ENCODE measurements at regions not wholly inside any gene's neighbourhood (a gene's known extent, or its start where the extent isn't known, plus 50 kb on each side); places are given as distances from the start of the nearest gene placed in this dataset.

DNA sequence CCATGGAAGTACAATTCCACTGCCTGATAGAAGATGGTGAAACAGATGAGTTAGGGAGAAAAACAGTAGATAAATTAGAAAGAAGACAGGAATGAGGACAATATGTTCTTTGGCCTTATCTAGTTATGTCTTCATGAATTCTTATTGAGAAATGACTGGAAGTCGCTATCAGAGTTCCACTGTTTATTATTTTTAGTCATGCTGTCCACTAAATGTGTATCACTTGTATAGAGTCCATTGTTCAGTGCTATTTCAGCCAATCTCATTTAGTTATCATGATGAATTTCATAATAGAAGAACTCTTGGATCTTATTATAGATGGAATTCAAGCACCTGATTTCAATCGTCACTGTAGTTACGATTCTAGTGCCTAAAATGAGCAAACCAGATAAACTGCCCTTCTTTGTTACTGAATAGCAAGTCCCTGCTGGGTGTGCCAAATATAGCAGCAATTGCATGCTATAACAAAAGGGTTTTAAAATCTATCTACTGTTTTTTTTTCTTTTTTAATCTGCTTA lies 177.7 kb upstream of the COL1A2 start:
- H3K27ac Mint-ChIP-seq: no peak overlapping the region
- H3F3A ChIP-seq (replicated peaks; ENCODE audit: low read depth): no peaks in the 10 kb centered on the region
- TF ChIP-seq CREB1 (CRISPR knock-in tag; IDR thresholded peaks at IDR 0.05; ENCODE audit: low read depth) (no peak), EZH2 (IDR thresholded peaks at IDR 0.05; ENCODE audit: low read depth, unreplicated experiment) (no peak), ZNF331 (CRISPR knock-in tag; IDR thresholded peaks at IDR 0.05; ENCODE audit: low read depth) (no peak), NANOG (IDR thresholded peaks at IDR 0.05; ENCODE audit: borderline replicate concordance) (no peak), POLR2AphosphoS5 (IDR thresholded peaks at IDR 0.05; ENCODE audit: low read depth) (no peak), JUNB (IDR thresholded peaks at IDR 0.05; ENCODE audit: unreplicated experiment) (no peak), EZH2phosphoT487 (IDR thresholded peaks at IDR 0.05; ENCODE audit: unreplicated experiment) (no peak), STAT1 (IDR thresholded peaks at IDR 0.05; ENCODE audit: unreplicated experiment) (no peak), ZNF114 (CRISPR knock-in tag; IDR thresholded peaks at IDR 0.05) (no peak)
- TF ChIP-seq, protein P1, sequence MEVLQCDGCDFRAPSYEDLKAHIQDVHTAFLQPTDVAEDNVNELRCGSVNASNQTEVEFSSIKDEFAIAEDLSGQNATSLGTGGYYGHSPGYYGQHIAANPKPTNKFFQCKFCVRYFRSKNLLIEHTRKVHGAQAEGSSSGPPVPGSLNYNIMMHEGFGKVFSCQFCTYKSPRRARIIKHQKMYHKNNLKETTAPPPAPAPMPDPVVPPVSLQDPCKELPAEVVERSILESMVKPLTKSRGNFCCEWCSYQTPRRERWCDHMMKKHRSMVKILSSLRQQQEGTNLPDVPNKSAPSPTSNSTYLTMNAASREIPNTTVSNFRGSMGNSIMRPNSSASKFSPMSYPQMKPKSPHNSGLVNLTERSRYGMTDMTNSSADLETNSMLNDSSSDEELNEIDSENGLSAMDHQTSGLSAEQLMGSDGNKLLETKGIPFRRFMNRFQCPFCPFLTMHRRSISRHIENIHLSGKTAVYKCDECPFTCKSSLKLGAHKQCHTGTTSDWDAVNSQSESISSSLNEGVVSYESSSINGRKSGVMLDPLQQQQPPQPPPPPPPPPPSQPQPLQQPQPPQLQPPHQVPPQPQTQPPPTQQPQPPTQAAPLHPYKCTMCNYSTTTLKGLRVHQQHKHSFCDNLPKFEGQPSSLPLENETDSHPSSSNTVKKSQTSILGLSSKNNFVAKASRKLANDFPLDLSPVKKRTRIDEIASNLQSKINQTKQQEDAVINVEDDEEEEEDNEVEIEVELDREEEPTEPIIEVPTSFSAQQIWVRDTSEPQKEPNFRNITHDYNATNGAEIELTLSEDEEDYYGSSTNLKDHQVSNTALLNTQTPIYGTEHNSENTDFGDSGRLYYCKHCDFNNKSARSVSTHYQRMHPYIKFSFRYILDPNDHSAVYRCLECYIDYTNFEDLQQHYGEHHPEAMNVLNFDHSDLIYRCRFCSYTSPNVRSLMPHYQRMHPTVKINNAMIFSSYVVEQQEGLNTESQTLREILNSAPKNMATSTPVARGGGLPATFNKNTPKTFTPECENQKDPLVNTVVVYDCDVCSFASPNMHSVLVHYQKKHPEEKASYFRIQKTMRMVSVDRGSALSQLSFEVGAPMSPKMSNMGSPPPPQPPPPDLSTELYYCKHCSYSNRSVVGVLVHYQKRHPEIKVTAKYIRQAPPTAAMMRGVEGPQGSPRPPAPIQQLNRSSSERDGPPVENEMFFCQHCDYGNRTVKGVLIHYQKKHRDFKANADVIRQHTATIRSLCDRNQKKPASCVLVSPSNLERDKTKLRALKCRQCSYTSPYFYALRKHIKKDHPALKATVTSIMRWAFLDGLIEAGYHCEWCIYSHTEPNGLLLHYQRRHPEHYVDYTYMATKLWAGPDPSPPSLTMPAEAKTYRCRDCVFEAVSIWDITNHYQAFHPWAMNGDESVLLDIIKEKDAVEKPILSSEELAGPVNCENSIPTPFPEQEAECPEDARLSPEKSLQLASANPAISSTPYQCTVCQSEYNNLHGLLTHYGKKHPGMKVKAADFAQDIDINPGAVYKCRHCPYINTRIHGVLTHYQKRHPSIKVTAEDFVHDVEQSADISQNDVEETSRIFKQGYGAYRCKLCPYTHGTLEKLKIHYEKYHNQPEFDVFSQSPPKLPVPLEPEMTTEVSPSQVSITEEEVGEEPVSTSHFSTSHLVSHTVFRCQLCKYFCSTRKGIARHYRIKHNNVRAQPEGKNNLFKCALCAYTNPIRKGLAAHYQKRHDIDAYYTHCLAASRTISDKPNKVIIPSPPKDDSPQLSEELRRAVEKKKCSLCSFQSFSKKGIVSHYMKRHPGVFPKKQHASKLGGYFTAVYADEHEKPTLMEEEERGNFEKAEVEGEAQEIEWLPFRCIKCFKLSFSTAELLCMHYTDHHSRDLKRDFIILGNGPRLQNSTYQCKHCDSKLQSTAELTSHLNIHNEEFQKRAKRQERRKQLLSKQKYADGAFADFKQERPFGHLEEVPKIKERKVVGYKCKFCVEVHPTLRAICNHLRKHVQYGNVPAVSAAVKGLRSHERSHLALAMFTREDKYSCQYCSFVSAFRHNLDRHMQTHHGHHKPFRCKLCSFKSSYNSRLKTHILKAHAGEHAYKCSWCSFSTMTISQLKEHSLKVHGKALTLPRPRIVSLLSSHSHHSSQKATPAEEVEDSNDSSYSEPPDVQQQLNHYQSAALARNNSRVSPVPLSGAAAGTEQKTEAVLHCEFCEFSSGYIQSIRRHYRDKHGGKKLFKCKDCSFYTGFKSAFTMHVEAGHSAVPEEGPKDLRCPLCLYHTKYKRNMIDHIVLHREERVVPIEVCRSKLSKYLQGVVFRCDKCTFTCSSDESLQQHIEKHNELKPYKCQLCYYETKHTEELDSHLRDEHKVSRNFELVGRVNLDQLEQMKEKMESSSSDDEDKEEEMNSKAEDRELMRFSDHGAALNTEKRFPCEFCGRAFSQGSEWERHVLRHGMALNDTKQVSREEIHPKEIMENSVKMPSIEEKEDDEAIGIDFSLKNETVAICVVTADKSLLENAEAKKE (CRISPR knock-in tag; IDR thresholded peaks at IDR 0.05): no peak
- TF ChIP-seq, protein P2, sequence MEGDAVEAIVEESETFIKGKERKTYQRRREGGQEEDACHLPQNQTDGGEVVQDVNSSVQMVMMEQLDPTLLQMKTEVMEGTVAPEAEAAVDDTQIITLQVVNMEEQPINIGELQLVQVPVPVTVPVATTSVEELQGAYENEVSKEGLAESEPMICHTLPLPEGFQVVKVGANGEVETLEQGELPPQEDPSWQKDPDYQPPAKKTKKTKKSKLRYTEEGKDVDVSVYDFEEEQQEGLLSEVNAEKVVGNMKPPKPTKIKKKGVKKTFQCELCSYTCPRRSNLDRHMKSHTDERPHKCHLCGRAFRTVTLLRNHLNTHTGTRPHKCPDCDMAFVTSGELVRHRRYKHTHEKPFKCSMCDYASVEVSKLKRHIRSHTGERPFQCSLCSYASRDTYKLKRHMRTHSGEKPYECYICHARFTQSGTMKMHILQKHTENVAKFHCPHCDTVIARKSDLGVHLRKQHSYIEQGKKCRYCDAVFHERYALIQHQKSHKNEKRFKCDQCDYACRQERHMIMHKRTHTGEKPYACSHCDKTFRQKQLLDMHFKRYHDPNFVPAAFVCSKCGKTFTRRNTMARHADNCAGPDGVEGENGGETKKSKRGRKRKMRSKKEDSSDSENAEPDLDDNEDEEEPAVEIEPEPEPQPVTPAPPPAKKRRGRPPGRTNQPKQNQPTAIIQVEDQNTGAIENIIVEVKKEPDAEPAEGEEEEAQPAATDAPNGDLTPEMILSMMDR (conservative IDR thresholded peaks at IDR 0.05; ENCODE audit: low read depth in 2 of 2): no peak
- TF ChIP-seq, protein P3, sequence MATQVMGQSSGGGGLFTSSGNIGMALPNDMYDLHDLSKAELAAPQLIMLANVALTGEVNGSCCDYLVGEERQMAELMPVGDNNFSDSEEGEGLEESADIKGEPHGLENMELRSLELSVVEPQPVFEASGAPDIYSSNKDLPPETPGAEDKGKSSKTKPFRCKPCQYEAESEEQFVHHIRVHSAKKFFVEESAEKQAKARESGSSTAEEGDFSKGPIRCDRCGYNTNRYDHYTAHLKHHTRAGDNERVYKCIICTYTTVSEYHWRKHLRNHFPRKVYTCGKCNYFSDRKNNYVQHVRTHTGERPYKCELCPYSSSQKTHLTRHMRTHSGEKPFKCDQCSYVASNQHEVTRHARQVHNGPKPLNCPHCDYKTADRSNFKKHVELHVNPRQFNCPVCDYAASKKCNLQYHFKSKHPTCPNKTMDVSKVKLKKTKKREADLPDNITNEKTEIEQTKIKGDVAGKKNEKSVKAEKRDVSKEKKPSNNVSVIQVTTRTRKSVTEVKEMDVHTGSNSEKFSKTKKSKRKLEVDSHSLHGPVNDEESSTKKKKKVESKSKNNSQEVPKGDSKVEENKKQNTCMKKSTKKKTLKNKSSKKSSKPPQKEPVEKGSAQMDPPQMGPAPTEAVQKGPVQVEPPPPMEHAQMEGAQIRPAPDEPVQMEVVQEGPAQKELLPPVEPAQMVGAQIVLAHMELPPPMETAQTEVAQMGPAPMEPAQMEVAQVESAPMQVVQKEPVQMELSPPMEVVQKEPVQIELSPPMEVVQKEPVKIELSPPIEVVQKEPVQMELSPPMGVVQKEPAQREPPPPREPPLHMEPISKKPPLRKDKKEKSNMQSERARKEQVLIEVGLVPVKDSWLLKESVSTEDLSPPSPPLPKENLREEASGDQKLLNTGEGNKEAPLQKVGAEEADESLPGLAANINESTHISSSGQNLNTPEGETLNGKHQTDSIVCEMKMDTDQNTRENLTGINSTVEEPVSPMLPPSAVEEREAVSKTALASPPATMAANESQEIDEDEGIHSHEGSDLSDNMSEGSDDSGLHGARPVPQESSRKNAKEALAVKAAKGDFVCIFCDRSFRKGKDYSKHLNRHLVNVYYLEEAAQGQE (IDR thresholded peaks at IDR 0.05; ENCODE audit: unreplicated experiment): no peak
- TF ChIP-seq, protein P4, sequence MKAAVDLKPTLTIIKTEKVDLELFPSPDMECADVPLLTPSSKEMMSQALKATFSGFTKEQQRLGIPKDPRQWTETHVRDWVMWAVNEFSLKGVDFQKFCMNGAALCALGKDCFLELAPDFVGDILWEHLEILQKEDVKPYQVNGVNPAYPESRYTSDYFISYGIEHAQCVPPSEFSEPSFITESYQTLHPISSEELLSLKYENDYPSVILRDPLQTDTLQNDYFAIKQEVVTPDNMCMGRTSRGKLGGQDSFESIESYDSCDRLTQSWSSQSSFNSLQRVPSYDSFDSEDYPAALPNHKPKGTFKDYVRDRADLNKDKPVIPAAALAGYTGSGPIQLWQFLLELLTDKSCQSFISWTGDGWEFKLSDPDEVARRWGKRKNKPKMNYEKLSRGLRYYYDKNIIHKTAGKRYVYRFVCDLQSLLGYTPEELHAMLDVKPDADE (IDR thresholded peaks at IDR 0.05): no peak
- H4K20me1 ChIP-seq (replicated peaks; ENCODE audit: insufficient read depth): no peaks in the 10 kb centered on the region
- no peak overlapping the region for H3K27ac ChIP-seq (ENCODE audit: low read depth)
- no peak overlapping the region for H3K4me2 ChIP-seq
- no peaks in the 10 kb centered on the region for H3K36me3 ChIP-seq (ENCODE audit: insufficient read depth)
- H3K79me2 ChIP-seq (replicated peaks; ENCODE audit: insufficient read depth): no peaks in the 10 kb centered on the region
- no peaks in the 10 kb centered on the region for H3K9me2 ChIP-seq (ENCODE audit: insufficient read depth)
- H3K27me3 ChIP-seq (ENCODE audit: insufficient read depth): no peaks in the 10 kb centered on the region
- H2AFZ ChIP-seq: no peak overlapping the region
- H3K9me3 Mint-ChIP-seq: no peaks in the 10 kb centered on the region; the same call in 2 of the 3 replicates
- H3K27me3 Mint-ChIP-seq (ENCODE audit: insufficient read depth, low read depth, poor library complexity): peaks cover 2% of the 10 kb centered on the region
- H3K4me1 ChIP-seq (ENCODE audit: insufficient read depth): no peaks in the 10 kb centered on the region
- DNase-seq (ENCODE audit: low spot score): no peak
- no peak overlapping the region for H3K4me3 ChIP-seq
- no peak overlapping the region for H3K4me3 Mint-ChIP-seq
- no peaks in the 10 kb centered on the region for H3K4me1 Mint-ChIP-seq
- ATAC-seq: no peak
- H3K36me3 Mint-ChIP-seq (ENCODE audit: low read depth): no peaks in the 10 kb centered on the region
